Epithelial cell of proximal tubule (primary cell): ENCODE measurements at regions not wholly inside any gene's neighbourhood (a gene's known extent, or its start where the extent isn't known, plus 50 kb on each side); places are given as distances from the start of the nearest gene placed in this dataset.

Experiments
- DNase-seq: peaks from one replicate; pipeline ENCODE4 v3.0.0-alpha.2; 2011; ENCODE audit warnings: low read depth
- H3K4me3 ChIP-seq: 2 replicates; pipeline ENCODE4 v1.5.1; 2011; ENCODE audit warnings: low read depth, mild to moderate bottlenecking, low read length
- TF ChIP-seq, protein P1 (sequence below): conservative IDR thresholded peaks from 2 replicates; pipeline ENCODE4 v1.5.1; 2012; ENCODE audit warnings: low read depth, mild to moderate bottlenecking, low read length

- no peak overlapping the region for H3K4me3 ChIP-seq
- TF ChIP-seq, protein P1, sequence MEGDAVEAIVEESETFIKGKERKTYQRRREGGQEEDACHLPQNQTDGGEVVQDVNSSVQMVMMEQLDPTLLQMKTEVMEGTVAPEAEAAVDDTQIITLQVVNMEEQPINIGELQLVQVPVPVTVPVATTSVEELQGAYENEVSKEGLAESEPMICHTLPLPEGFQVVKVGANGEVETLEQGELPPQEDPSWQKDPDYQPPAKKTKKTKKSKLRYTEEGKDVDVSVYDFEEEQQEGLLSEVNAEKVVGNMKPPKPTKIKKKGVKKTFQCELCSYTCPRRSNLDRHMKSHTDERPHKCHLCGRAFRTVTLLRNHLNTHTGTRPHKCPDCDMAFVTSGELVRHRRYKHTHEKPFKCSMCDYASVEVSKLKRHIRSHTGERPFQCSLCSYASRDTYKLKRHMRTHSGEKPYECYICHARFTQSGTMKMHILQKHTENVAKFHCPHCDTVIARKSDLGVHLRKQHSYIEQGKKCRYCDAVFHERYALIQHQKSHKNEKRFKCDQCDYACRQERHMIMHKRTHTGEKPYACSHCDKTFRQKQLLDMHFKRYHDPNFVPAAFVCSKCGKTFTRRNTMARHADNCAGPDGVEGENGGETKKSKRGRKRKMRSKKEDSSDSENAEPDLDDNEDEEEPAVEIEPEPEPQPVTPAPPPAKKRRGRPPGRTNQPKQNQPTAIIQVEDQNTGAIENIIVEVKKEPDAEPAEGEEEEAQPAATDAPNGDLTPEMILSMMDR: no peak
- DNase-seq: no peak
Observed at GRCh38 chr5:34571677-34572041, 84.5 kb upstream of the RAI14 start.

DNA sequence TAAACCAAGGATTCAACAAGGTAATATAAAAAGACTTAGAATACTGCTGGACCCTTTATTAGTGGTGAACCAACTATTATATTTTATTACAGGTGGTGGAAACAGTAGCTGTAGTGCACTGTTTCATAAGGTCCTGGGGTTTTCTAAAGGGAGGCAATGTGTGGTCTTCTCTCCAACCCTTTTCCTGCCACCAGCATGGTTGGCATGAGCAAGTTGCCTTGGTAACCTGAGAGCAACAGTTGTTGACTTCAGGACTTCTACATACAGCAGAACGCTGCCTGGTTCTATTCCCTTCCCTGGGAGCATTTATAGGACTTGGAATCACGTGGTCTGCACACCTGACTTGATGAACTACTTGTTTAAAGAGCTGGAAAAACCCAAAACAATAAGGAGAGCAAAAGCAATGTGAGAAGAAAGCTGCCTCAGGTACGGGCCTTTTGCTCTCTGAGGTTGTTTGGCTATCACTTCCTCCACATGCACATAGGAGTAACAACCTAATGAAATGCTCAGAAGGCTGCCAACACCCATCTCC is 81.1 kb upstream of the RAI14 start:
- TF ChIP-seq, protein P1: no peak
- no peak for DNase-seq
- H3K4me3 ChIP-seq: no peak overlapping the region

DNA sequence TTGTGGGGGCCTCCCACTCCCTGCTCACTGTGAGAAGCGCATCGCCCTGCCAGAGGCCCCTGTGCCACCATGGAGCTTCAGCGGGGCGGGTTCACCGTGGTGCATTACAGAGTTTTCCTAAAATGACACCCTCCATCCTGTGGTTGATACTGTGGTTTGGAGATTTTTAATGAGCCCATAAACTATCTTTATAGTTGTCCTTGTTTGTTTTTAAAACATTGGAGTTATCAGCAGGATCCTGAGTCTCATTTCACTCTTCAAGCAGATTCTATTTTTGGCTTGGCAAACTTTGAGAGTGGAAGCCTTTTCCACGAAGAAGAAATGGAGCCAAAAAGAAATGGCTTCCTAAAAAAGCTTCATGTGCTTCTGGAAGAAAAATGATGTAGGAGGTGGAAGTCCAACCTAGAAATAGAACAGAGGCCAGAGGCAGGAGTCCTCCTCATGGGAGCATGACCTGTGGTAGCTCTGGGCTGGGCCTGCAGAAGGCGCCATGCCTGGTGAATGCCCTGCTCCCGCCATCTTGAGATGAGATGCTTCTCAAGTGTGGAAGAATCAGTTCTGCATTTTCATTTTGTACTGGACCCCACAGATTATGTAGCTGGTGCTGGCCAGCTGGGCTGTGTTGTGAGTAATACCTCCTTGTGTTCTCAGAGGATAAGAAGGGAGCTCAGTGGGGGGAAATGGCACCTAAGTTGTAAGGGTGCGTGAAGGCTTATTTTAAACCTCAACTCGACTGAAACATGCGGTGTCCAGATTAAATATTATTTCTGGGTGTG is 79.0 kb upstream of the RAI14 start:
- DNase-seq: no peak
- no peak overlapping the region for H3K4me3 ChIP-seq
- TF ChIP-seq, protein P1: no peak

DNA sequence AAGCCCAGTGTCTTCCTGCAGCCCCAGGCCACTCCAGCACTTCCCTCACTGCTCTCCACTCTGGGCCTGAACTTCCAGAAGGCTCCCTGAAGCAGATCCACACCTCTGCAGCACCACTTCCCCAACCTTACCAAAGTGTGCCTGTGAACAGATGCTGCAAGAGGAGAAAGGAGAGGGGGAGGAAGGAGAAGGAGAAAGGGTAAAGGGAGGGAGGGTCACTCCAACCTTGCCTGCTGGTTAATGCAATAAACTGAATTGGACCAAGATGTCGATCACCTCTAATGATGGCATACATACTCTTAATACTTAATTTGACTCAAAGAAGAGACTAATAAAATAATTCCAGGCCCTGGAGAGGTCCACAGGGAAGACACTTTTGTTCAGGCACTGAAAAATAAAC is 77.2 kb upstream of the RAI14 start:
- TF ChIP-seq, protein P1: no peak
- H3K4me3 ChIP-seq: no peak overlapping the region
- DNase-seq: no peak

DNA sequence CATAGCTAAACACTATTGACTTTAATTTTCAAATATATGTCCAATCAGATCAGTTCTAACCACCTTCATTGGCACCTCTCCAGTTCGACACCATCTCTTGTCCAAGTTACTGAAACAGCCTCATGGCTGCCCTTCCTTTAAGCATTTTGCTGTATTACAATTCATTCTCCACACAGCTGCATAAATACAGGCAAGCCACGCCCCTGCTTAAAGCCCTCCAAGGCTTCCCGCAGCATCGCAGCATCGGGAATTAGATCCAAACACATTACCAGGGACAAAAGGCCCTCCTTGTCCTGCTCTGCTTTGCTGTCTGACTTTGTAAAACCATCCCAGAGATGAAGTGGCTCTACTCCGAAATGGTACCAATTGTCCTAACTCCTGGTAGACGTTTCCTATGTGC is 75.1 kb upstream of the RAI14 start:
- DNase-seq: no peak
- TF ChIP-seq, protein P1: no peak
- H3K4me3 ChIP-seq: no peak overlapping the region

DNA sequence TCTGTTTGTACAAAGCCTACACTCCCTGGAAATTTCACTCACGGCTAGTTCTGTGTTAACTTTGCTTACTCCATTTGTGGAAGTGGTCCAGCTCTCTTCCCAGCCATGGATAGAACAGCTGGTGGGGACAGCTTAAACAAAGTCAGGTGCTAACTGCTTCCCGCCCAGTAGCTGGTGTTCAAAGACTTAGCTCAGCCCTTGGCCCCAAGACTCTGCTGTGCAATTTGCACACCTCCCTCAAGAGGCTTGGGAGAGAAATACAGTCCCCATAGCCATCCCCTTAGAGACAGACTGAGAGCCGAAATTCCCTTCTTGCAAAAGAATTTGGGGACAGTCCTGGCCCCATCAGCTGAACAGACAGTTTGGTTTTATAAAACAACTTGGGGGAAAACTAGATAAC is 73.8 kb upstream of the RAI14 start:
- TF ChIP-seq, protein P1: no peak
- H3K4me3 ChIP-seq: no peak overlapping the region
- no peak for DNase-seq

GRCh38 chr5:34583167-34583566 is 73.0 kb upstream of the RAI14 start:
- DNase-seq: no peak
- TF ChIP-seq, protein P1: no peak
- no peak overlapping the region for H3K4me3 ChIP-seq
